Kidney epithelial cell (primary cell): ENCODE measurements at regions not wholly inside any gene's neighbourhood (a gene's known extent, or its start where the extent isn't known, plus 50 kb on each side); places are given as distances from the start of the nearest gene placed in this dataset.

Experiments
- DNase-seq: peaks from one replicate; pipeline ENCODE4 v3.0.0-alpha.2; 2010; ENCODE audit warnings: low read depth
- H3K27me3 ChIP-seq: 2 replicates; pipeline ENCODE4 v1.6.0; 2011; ENCODE audit warnings: low read length; ENCODE audit not compliant: control insufficient read depth, insufficient read depth
- H3K36me3 ChIP-seq: 2 replicates; pipeline ENCODE4 v1.5.1; 2011; ENCODE audit warnings: low read length; ENCODE audit not compliant: control insufficient read depth, insufficient read depth
- H3K4me3 ChIP-seq: 2 replicates; pipeline ENCODE4 v1.5.1; 2011; ENCODE audit warnings: low read depth, mild to moderate bottlenecking, control low read depth, low read length
- TF ChIP-seq, protein P1 (sequence below): IDR thresholded peaks from 2 replicates; pipeline ENCODE4 v1.5.1; 2011; ENCODE audit warnings: mild to moderate bottlenecking, moderate library complexity, low read length, control low read depth, inconsistent platforms; ENCODE audit not compliant: insufficient read depth, poor library complexity, severe bottlenecking

DNA sequence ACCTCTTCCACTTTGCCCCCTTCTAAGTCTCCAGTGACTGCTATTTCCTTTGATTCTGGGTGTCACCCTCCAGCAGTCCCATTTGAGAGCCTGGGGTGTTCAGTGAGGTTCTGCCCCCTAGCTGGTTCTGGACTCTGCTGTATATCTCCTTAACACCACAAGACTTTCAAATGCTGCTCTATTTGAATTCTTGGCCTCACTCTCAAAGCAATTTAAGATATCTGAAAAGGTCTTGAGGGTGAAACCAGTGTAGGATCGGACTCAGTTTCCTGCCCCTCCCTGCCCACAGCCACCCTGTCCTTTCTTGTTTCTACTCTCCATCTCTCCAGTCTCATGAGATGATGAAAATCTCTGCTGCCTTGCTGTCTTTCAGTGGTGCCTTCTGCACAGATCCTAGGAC is 280.9 kb downstream of the TENT4A start:
- Histone ChIP-seq H3K4me3 (no peak overlapping the region), H3K27me3 (no peaks in the 10 kb centered on the region), H3K36me3 (no peaks in the 10 kb centered on the region)
- TF ChIP-seq, protein P1, sequence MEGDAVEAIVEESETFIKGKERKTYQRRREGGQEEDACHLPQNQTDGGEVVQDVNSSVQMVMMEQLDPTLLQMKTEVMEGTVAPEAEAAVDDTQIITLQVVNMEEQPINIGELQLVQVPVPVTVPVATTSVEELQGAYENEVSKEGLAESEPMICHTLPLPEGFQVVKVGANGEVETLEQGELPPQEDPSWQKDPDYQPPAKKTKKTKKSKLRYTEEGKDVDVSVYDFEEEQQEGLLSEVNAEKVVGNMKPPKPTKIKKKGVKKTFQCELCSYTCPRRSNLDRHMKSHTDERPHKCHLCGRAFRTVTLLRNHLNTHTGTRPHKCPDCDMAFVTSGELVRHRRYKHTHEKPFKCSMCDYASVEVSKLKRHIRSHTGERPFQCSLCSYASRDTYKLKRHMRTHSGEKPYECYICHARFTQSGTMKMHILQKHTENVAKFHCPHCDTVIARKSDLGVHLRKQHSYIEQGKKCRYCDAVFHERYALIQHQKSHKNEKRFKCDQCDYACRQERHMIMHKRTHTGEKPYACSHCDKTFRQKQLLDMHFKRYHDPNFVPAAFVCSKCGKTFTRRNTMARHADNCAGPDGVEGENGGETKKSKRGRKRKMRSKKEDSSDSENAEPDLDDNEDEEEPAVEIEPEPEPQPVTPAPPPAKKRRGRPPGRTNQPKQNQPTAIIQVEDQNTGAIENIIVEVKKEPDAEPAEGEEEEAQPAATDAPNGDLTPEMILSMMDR, result no peak
- DNase-seq, result no peak

DNA sequence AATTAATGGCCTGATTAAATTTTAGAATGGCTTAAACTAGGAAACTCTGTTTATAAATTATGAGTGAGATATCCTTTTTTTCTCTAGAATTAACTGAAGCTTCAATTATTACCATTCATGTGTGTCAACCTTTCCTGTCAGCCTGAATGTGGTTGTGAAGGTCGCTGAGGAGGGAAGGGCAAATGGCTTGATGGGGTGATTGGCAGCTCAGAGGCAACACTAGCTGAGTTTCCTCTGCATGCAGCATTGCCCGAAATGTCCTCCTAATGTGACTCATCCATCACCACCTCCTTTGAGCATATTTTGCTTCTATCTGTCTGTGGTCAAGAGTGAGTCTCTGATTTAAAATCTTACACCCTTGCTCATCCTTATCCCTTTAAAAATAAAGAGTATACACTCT is 281.9 kb downstream of the TENT4A start:
- TF ChIP-seq, protein P1, result no peak
- DNase-seq, result no peak
- H3K4me3 ChIP-seq, result no peak overlapping the region
- H3K36me3 ChIP-seq, result no peaks in the 10 kb centered on the region
- no peaks in the 10 kb centered on the region for H3K27me3 ChIP-seq

DNA sequence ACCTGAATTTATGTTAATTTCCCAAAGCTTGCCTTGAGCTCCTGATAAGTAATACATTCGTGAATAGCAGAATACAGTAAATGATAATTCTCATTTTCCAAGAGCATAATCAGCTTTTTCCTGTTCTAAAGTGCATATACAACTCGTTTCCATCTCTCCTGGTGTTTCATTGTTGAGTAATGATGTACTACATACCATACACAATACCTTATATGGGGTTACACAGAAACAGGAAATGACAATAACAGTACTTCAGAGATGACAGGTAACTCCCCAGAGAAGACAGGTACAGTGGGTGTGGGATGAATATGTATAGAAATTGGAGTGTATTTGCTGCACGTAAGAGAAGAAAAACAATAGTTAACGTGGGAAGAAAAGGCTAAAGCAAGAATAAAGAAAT is 287.1 kb downstream of the TENT4A start:
- Histone ChIP-seq H3K36me3 (no peaks in the 10 kb centered on the region), H3K4me3 (no peak overlapping the region), H3K27me3 (no peaks in the 10 kb centered on the region)
- no peak for DNase-seq
- TF ChIP-seq, protein P1, result no peak

DNA sequence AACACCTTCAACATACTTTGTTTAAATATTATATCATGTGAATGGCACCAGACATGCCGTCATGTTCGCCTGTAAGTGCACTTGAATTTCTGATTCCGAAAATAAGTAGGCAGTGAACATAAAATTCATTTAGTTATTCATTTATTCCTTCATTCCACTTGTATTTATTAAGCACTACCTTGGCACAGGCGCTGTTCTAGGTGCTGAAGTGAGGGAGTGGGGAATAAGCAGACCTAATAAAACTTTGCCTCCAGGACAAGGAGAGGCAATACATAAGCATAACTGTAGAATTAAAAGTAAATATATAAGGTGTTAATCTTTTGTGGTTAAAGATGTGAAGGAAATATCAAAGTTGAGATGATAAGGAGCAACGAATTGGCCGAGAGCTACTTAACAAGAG is 297.4 kb downstream of the TENT4A start:
- H3K36me3 ChIP-seq, result no peaks in the 10 kb centered on the region
- TF ChIP-seq, protein P1, result no peak
- no peak overlapping the region for H3K4me3 ChIP-seq
- no peak for DNase-seq
- no peaks in the 10 kb centered on the region for H3K27me3 ChIP-seq

DNA sequence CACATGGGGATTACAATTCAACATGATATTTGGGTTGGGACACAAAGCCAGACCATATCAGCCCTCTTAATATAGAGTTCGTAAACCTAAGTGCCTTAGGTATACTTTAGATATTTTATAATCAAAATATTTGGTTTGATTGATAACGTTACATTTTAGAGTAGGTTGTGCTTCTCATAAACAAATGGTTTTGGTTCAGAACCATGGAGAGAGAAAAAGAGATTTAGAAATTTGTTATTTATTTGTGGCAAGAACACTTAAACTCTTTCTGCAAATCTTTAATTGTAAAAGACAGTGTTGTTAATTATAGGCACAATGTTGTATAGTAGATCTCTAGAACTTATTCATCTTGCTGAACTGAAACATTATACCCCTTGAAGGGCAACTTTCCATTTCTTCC is 298.8 kb downstream of the TENT4A start:
- DNase-seq, result no peak
- H3K27me3 ChIP-seq, result no peaks in the 10 kb centered on the region
- H3K36me3 ChIP-seq, result no peaks in the 10 kb centered on the region
- TF ChIP-seq, protein P1, result no peak
- no peak overlapping the region for H3K4me3 ChIP-seq

DNA sequence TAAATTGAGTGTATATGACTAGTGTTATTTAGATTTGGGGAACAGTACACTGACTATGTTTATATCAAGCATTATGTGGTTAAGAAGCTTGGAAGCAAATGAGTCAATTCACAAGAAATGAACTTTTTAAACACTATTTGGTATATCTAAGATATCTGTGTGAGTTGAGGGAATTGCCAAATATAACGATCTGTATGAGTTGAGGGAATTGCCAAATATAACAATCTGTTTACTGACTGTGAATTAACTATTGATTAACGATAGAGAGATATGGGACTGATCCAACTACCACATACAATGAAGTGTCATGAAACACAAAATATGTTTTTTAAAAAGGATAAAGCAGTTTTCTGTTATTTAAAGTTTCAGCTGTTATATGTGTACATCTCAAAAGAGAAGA is 301.4 kb downstream of the TENT4A start:
- no peaks in the 10 kb centered on the region for H3K27me3 ChIP-seq
- no peak for DNase-seq
- H3K36me3 ChIP-seq, result no peaks in the 10 kb centered on the region
- TF ChIP-seq, protein P1, result no peak
- no peak overlapping the region for H3K4me3 ChIP-seq
